Limb (tissue), 2 donors: ENCODE measurements at regions not wholly inside any gene's neighbourhood (a gene's known extent, or its start where the extent isn't known, plus 50 kb on each side); places are given as distances from the start of the nearest gene placed in this dataset.
"Not testable (repeated sequence)": the region's sequence is repeated elsewhere in the genome, so short reads cannot be mapped to it uniquely, and the experiment has no call there.

Experiments used
- DNase-seq, 2 donors: peaks; one replicate each; pipeline ENCODE4 v3.0.0-alpha.2; 2016; ENCODE audit errors: extremely low spot score in 2 of 2

DNA sequence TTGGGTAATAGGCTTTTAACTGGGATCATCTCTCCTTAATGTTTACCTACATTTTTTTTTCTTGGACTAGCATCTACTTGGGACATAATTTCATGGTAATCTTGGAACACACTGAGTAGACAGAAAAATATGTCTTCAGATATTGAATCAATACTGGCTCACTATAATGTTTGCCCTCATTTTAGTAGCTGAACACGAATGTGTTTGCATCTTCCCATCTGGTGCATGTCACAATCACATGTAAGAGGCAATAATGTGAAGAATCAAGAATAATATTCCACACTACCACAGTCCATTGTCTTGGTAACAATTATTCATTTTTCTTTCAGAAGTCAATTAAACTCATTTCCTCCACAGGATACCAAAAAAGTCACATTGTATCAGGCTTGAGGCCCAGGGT lies 382.7 kb upstream of the CDH10 start:
- DNase-seq, result no peak

DNA sequence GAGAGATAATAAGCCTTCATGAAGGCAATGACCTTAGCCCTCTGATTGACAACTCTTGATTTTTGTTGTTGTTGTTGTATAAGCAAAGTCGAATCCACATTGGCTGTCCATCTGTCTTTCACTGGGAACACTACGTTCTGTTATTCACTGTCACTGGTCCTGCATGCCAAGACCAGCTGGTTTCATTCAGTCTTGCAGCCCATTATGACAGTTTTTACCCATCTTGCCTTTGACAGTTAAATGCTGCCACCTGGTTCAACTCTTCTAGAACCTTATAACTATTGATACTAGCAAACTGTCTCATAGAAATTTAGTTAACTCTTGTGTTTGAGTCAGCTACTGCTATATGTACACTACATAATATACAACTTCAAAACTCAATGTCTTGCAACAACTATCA lies 382.3 kb upstream of the CDH10 start:
- no peak for DNase-seq

DNA sequence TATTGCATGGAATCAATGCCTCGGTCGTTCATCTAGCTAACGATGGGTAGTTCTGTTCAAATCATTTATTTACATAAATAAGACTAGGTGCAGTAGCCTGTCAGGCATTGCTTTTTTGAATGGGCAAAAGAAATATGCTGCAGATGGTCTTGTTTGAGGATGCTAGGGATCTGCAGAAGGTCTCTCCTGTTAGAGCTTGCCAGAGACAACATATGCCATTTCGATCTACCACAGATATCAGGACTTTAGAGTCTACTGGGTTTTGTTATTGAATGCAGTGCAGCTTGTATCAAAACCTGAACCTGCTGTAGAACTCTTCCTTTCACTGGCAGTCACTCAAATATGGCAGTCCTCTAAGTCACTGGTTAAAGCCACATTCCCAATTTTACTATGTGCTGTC lies 381.1 kb upstream of the CDH10 start:
- DNase-seq, result no peak

DNA sequence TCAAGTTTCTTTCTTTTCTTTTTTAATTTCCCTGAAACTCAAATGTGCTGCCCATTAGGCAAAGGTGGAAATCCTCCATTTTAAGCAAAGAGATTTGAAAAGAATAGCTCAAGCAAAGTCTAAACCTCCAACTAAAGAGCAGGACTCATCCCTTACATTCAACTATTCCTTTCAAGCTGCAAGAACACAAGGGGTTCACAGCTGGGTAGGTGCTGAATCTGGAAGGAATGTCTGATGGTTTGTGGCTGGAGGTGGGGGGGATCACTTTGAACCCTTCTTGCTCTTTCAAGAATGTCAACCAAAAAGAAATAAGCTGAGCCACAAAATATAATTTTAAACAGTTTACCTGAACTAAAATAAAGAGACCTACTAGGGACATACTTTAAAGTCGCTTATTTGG lies 375.7 kb upstream of the CDH10 start:
- DNase-seq, result no peak

DNA sequence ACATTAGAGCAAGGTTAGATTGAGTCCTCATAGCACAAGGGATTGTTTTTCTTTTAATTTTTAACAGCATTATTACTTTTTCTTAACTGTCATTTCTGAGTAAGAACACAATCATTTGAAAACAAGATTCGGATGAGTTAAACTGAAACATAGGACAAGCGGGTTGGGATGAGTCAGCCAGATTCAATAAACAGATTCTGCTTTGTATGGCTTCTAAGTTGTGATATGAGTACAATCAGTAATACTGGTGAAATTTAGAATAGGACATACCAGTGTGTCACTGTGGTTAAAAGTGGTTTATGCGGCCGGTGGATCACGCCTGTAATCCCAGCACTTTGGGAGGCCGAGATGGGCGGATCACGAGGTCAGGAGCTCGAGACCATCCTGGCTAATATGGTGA lies 364.3 kb upstream of the CDH10 start:
- DNase-seq, result no peak

DNA sequence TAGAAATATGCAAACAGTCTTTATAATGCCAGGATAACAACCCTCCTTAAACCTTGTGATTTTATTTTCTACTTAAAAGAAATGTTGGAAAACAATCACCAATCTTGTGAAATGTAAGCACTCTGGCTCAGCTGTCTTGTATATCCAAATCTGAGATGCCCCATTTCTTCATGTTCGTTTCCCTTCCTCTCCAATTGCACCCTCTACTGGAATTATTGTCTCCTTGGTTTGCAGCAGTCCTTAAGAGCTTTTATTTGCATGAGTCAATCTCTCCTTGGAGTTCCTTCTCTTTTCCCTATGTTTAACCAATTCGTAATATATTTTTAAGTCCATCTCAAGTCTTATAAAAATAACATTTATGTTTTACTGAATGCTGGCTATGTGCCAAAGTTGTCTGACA lies 362.0 kb upstream of the CDH10 start:
- DNase-seq, result no peak

DNA sequence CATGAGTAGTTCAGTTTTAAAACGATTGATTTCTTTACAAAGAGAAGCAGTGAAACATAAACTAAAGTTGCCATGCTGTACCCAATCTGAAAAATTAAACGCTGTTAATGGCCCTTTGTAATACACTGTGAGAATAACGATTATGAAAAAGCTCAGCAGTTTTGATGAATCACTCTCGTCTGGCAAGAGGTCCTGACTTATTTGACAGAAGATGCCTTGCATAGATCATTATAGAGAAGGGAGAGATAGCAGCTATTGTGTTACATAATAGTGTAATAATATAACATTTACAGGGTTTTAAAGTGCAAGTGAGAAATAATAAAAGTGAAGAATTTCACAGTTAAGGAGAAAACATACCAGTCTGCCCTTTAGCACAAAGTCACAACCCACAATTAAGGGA lies 361.5 kb upstream of the CDH10 start:
- DNase-seq, result no peak

DNA sequence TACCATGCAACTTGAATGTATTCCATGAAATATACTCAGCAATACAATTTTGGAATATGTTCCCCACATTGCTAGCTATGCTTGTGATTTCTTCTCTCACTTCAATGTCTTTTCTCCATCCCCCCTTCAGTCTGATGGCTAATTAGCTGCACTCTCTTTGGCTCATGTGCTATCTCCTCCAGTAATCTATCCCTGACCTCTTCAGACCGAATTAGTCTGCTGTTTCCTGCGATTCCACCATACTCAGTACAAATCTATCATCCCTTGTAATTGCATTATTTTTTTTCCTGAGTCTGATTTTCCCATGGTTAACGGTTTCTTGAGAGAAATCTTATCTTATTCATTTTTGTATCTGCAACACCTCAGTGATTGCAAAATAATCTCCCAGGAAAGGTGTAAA lies 360.7 kb upstream of the CDH10 start:
- no peak for DNase-seq

DNA sequence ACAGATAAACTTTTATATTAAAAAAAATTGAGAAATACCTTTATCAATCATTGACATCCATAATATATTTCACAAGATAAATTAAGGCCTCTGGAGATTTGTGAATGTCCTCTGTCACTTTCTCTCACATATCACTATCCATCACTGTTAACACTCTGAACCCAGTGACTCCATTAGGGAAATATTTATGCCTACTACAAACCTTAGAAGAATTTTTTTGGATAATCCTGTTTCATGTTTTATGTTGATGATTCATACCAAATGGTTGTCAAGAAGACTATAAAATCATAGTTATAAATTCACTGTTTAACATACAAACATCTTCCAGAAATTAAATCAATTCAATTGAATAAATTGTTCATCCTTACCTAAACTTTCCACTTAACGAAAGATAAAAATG lies 357.6 kb upstream of the CDH10 start:
- no peak for DNase-seq

DNA sequence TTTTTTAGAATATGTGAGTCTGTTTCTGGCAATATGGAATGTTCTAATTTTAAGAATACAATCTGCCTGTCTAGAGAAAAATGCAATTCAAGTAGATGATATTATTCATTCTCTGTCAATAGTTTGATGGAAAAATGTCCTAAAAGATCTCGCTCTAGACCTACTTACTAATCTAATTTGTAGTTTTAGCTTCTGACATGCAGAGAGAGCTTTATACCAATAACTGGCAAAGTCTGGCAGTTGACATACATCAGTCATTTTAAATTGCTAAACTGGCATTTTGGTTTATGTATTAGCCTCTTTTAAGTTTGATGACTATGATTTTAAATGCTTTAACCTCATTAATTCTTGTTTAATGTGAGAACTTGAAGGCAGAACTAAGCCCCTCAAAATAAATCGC lies 355.0 kb upstream of the CDH10 start:
- DNase-seq, result no peak

DNA sequence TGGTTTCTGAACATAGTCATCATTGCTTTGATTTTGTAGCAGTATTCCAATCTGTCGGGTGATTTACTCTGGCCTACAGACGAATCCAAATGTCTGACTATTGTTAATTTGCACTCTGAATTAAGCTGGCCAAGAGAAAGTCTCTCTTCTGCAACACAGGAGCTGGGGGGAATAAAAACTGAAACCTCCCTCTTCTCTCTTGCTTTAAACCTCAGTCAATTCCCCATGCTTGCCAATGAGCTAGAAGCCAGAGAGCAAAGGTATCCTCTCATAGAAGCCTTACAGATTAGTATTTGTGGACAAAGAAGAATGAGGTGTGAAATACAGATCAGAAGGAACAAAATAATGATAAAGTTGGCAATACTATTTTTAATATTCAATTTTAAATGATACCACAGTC lies 353.9 kb upstream of the CDH10 start:
- DNase-seq, result no peak

DNA sequence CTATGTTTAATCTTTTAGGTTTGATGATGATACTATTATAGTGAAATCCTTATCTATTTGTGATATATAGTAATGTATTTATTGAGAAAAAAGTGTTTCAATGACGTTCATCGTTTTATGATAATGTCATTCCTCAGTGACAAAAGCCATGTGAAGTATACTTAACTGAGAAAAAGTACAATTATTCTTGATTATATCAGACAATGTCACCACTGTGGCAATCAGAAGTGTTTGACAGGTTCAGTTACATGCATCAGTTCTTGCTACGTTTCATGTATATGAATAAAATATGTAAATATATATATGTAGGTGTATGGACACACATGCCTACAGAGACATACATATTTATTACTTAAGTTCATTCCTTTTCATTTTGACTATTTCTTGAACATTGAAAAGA lies 341.5 kb upstream of the CDH10 start:
- DNase-seq, result no peak

DNA sequence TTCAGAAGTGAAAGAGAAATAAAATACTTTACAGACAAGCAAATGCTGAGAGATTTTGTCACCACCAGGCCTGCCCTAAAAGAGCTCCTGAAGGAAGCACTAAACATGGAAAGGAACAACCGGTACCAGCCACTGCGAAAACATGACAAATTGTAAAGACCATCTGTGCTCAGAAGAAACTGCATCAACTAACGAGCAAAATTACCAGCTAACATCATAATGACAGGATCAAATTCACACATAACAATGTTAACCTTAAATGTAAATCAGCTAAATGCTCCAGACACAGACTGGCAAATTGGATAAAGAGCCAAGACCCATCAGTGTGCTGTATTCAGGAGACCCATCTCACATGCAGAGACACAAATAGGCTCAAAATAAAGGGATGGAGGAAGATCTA lies 333.8 kb upstream of the CDH10 start:
- DNase-seq, result not testable (repeated sequence)

DNA sequence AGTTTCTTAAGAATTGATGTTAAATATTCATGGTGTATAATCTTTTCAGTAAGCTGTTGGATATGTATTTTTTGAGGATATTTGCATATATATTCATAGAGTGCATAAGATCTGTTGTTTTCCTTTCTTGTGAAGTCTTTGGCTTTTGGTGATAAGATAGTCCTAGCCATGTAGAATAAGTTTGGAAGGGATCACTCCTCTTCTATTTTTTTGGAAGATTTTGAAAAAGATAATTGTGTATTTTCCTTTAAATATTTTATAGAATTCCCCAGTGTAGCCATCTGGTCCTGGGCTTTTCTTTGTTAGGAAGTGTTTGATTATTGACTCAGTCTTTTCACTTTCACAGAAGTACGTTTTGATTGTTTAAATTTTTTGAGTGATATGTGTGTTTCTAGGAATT lies 318.8 kb upstream of the CDH10 start:
- DNase-seq, result no peak

DNA sequence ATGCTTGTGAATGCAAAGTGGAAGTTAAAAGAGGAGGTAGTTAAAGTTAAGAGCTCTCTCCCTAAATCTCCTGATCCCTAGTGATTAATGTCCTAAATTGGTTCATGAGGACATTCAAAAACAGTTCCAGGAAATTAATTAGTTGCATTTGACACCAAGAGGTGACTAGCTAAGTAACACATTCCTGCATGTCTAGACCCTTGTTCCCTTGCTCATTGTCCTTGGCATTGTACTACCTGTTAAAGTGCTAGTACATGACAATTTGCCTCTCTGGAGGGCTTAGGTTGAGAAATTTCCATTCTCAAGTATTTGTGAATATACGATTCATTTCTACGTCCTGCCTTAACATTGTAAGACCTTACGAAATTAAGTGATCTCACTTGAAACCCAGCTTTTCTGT lies 278.6 kb upstream of the CDH10 start:
- no peak for DNase-seq

DNA sequence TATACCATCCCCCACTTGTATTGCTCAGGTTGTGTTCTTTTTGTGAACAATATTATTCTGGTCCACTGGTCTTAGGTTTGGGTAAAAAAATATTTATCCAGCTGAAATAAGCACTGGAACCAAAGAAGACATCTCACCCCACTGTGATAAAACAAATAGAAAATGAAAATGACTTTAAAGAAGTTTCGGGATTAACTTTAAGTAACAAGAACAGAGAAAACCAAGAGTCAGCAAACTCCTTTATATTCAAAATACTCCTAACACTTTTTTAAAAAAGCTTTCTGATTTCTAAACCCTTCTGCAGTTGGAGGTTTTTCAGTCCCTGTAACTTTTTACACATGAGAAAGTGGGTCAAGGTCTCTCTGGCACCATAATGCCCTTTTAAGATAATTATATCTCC lies 273.9 kb upstream of the CDH10 start:
- DNase-seq, result no peak

DNA sequence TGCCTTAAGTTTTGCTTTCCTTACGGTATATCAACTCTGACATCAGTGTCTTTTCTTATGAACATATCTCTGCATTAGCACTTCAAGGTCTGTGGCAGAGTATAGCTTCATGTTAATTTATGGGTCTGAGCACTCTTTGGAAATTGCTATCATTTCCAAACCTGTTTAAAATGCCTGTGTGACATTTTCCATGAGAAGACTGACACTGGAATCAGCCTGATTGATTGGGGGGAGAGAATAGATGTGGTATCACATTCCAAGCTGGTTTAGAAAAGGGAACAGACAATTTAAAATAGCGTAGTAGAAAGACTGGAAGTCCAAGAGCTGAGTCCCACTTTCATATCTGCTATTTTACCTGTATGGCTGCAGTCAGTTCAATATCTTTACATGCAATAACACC lies 272.1 kb upstream of the CDH10 start:
- no peak for DNase-seq

DNA sequence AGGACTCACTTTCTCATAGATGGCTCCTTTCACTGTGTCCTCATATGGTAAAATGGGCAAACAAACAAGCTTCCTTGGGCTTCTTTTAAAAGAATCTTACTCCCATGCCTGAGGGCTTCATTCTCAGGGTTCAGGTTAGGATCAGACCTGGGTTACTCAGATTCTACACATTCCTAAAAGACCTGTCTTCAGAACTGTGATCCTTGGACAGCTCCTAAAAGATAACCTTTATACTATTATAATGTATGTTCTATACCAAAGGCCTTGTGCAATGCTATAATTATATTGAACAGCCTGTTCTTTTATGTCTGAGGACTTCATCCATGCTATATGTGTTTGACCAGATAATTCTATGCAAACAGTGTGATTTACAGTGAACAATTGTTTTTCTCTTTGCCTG lies 264.4 kb upstream of the CDH10 start:
- no peak for DNase-seq

DNA sequence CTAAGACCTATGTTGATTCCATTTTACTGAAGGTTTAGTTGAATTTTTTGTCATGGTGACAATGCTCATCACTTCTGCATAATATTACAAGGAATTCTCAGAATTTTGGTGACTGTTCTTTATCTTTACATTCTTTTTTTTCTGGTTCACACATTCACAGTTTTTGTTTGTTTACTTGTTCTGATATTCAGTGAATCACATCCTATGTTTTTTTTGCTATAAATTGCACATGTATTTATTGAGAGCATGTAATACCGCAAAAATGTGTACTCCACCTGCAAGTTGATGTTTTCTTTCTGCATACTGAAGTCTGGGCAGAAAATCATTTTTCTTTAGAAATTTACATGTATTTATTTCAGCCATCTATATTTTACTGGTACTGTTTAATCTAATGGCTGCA lies 261.9 kb upstream of the CDH10 start:
- DNase-seq, result no peak

DNA sequence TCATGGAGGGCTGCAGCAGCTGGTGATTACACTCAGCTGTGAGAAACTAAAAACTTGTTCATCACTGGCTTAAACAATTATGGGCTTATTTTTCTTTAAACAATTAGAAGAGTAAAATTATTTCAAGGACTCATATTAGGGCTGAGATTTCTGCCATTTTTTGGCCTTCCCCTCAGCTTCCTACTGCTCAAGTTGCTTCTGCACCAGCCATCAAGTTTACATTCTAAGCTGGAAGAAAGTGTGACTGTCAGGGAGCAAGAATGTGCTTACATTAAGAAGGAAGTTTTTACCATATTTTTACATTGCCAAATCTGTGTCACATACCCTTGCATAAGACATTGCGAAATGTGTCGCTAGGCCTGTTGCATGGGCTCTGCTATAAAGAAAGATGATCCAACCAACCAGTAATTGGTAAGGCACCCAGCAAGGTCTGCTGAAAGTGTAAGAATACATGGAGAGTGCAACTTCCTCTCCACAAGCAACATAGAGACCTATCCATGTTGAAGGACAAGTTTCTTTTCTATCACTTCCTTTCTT lies 260.3 kb upstream of the CDH10 start:
- no peak for DNase-seq

DNA sequence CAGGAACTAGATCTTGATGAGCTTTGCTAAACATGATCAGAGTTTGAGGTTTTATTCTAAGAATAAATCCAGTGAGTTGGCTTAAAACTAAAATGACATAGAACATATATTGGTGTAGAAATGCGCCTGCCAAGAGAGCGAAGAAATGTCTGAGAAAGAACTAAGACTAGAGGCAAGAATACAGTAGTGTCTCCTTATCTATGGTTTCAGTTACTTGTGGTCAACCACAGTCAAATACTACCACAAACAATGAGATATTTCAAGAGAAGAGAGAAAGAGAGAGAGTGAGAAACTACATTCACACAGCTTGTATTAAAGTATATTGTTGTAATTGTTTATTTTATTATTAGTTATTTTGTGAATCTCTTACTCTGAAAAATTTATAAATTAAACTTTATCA lies 254.4 kb upstream of the CDH10 start:
- no peak for DNase-seq

DNA sequence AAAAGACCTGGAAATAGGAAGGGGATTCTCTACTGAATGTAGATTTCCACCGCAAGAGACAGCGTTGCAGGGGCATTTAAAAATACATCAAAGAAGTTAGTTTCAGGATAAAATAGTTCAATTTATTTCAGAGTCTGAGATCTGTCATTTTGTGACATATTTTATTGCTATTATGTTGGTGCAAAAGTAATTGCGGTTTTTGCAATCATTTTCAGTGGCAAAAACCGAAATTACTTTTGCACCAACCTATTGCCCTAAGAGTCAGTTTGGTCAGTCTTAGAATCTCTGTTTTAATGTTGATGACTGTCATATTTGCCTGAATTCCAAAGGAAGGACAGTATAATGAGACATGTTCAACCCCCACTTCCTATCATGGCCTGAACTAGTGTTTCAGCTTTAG lies 219.5 kb upstream of the CDH10 start:
- no peak for DNase-seq

DNA sequence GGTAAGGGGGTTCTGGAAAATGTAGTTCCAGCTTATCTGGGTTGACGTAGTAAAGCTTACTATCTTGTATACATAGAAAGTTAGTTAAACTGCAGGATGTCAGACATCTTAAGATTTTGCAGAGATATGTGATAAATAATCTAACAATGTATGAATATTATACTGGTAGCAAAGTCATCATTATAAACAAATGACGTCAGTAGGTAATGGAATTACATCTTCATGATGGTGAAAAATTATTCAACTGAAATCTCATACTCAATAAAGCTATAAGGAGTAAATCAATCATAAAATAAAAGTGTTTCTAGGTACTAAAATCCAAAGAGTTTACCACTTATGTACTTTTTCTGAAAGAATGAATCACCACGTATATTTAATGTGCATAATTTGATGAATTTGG lies 217.3 kb upstream of the CDH10 start:
- no peak for DNase-seq

DNA sequence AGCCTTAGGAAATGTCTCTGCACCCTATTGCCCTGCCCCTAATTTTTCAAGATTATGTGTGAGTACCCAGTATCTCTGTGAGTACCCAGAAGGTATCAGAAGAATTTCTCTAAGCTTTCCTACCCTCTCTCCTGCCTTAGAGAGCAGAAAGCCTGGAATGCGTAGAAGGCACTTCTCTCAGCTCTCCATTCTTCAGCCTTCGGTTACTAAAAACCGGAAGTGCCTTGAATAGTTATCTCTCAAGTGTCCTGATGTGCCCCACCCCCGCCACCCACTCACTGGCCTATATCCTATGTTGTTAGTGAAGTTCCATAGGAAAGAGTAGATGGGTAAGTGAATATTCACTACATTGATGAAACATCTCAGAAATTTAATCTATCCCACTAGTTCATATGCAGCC lies 210.7 kb upstream of the CDH10 start:
- no peak for DNase-seq

DNA sequence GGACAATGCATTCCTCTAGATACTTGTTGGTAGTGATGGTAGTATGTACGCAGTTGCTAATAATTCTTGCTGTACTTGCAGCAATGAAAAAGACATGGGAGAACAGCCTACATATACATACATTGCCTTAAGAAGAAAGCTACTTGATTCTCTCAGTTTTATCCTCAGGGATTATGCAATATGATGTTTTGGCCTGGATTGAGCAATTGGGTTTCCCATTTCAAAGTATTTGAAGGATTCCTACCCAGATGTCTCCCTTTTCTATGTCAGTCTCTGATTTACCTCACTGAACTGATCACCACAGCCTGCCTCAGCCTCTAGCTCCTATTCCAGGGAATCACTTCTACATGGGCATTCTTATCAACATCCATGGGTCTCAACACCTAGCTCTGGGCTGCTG lies 210.1 kb upstream of the CDH10 start:
- no peak for DNase-seq
